Astrocyte of the spinal cord (primary cell): ENCODE measurements at regions not wholly inside any gene's neighbourhood (a gene's known extent, or its start where the extent isn't known, plus 50 kb on each side); places are given as distances from the start of the nearest gene placed in this dataset.

Experiments
- DNase-seq: peaks from one replicate; pipeline ENCODE4 v3.0.0; 2011; ENCODE audit warnings: low read depth, low spot score
- H3K4me3 ChIP-seq: 2 replicates; pipeline ENCODE4 v1.5.1; 2011; ENCODE audit warnings: low read depth, mild to moderate bottlenecking, low read length, moderate library complexity
- in situ Hi-C: cut with HindIII; loops from 2 replicates; pipeline ENCODE4 v1.10.0; 2017; ENCODE audit warnings: low sequenced_read_pairs
- TF ChIP-seq, protein P1 (sequence below): IDR thresholded peaks from 2 replicates; pipeline ENCODE4 v1.5.1; 2012; ENCODE audit warnings: low read depth, mild to moderate bottlenecking, low read length, inconsistent platforms

DNA sequence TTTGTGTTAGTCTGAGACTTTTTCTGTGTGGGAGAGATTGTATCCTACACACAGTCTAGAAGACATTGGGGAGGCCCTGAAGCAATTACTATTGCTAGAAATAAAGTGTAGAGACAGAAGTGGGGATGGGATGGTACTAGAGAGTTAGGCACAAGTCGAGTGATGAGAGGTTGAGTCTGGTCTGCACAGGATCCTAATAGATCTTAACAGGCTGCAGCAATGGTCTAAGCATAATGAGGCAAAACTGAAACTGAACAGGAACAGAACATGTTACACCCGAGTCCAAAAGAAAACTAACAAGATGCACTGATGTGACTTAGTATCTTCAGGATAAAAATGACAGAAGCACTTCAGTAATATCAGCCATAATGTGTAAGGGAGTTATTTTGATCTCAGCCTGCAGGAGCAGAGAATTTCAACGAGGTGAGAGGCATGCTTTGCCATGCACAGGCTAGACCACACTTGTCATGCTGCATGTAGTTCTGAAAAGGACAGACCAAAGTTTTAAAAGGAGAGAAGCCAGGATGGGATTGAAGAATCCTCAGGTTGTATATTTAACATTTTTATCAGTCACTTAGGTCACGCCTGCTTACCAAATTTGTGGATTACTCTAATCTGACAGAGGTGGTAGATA lies 205.8 kb upstream of the BOD1L1 start:
- TF ChIP-seq, protein P1, sequence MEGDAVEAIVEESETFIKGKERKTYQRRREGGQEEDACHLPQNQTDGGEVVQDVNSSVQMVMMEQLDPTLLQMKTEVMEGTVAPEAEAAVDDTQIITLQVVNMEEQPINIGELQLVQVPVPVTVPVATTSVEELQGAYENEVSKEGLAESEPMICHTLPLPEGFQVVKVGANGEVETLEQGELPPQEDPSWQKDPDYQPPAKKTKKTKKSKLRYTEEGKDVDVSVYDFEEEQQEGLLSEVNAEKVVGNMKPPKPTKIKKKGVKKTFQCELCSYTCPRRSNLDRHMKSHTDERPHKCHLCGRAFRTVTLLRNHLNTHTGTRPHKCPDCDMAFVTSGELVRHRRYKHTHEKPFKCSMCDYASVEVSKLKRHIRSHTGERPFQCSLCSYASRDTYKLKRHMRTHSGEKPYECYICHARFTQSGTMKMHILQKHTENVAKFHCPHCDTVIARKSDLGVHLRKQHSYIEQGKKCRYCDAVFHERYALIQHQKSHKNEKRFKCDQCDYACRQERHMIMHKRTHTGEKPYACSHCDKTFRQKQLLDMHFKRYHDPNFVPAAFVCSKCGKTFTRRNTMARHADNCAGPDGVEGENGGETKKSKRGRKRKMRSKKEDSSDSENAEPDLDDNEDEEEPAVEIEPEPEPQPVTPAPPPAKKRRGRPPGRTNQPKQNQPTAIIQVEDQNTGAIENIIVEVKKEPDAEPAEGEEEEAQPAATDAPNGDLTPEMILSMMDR, result no peak
- DNase-seq, result no peak
- no peak overlapping the region for H3K4me3 ChIP-seq
- in situ Hi-C loops, result no loop called here

DNA sequence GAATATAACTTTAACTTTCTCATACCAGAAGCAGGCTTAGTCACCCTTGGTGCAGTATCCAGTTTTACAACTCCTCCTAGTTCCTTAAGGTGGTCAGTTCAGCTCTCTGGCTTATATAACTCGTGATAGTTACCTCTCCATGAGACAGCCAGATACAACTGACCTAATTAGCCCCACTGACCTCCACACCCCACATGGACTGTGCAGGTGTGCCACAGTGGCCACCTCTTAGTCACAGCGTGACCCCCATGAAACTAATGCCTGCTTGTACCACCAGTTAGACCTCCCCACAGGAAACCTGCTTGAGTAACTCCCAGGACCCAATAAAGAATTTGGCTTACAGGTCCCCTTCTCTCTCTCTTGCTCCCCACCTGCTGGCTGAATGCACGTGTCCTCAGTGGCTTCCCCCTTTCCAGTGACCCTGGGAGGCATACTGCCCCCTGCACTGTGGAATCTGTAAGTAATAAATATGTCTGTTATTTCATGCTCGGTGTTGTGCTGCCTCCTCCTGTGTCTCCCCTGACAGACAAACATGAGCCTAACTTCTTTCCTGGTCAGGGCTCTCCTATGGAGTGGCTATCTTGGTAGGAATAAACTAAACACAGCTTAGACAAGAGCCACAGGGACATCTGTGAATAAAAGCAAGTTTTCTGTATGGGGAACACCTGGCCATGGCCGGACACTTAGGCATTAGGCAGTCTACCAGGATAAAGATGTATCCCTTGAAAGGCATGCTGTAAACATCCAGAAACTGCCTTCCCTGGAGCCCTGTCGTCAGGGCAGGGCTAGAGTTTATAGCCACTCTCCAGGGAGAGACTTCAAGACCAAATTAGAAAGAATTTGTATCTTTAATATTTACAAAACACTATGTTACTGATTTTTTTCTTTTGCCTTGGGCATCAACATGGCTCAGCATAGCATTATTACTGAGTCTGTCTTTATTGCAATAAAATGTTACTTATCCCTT lies 209.7 kb upstream of the BOD1L1 start:
- no peak for DNase-seq
- in situ Hi-C loops, result no loop called here
- TF ChIP-seq, protein P1, result no peak
- no peak overlapping the region for H3K4me3 ChIP-seq

DNA sequence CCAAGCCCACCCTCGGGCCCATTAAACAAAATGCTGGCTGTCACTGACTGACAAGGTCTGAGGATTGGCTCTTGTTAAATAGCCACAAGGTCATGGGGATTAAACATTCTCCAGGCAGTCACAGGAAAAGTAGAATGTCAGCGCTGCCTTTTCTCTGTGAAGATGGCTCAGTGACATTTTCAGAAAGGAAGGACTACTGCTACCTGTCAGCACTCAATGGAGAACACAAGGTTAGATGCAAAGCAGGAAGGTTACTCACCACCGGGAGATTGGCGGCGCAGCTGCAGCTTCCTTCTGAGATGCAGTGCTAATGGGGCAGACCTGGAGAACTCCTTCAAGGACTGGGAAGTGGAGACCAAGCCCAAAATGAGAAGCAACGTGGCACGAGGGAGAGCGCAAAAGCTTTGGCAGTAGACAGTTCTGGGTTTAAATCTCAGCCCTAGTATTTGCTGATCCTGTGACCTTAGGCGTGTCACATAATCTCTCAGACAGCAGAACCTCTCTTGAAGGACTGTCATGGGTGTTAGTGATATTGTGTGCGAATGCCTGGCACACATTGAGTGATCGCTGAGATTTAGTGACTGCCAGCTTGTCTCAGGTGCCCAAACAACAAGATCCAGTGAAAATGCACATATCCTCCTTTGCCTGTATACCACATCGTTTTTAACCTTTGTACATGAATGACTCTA lies 213.1 kb upstream of the BOD1L1 start:
- no peak for DNase-seq
- TF ChIP-seq, protein P1, result no peak
- in situ Hi-C loops, result no loop called here
- no peak overlapping the region for H3K4me3 ChIP-seq

DNA sequence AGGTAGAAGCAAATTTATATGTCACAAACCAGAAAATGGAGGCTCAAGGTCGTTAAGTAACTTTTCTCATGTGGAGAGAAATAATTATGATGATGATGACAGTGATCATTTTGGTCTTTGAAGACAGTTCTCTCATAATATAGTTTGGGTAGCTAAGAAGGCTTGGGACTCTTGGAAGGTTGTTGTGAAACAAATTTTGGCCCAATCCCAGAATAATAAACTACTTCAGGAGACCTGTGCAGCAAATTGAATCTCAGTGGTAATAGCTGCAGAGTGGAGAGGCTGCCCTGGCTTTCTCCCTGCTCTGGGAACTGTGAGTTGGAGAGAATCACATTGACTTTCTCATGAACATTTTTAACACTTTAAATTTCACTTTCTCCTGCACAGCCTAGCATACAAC lies 217.2 kb upstream of the BOD1L1 start:
- H3K4me3 ChIP-seq, result no peak overlapping the region
- TF ChIP-seq, protein P1, result no peak
- DNase-seq, result no peak
- in situ Hi-C loops, result no loop called here

DNA sequence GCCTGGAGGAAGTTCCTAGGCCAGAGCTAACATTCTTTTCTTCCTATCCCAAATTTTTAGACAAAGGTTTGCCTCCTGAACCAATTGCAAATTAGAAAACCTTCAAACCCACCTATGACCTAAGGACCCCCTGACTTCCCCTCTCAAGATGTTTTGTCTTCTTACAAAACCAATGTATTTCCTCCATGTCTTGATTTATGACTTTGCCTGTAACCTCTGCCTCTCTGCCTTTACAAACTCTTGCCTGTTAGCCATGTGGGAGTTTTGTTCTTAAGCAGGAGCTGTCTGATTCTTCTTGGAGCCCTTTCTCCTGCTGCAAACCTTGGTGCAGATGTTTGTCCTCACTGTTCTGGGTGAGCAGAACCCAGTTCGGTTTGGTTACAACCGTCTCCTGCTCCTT lies 222.3 kb upstream of the BOD1L1 start:
- no peak overlapping the region for H3K4me3 ChIP-seq
- in situ Hi-C loops, result no loop called here
- TF ChIP-seq, protein P1, result no peak
- DNase-seq, result no peak

DNA sequence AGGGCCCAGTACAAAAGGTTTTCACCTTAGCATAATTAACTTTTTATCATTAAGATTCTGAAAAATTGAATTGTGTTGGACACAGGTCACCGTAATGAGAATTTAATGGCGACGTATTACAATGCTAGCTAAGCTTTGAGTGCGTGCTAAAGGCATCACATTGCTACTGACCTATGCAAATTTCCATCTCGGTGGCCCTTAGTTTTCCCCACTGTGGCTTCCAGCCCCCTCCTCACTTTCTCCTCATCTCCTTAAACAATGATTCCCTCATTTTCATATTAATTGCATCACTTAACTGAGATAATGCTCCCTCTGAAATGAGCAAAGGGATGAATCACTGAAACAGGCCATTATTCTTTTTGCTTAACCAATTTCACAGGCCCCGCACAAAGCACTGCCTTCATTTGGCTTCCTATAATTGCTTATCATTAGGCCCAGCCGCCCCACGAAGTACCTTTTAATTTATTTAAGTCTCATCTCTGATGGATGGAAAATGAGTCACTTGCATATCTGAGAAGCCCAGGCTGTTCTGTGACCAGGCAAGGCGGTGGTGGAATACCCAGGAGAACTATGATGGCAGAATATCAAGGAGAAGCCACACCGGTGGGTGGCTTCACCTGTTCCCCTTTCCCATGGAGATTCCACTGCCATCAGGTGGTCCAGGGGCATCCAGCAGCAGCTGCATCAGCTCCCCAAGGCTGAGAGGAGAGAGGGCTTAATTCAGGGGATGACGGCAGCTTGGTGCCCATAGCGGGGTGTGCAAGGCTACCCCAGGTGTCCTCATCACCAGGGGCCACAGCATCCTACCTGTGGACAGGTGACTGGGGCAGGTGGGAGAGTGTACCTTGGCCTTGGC lies 223.8 kb upstream of the BOD1L1 start:
- in situ Hi-C loops, result no loop called here
- TF ChIP-seq, protein P1, result no peak
- DNase-seq, result no peak
- H3K4me3 ChIP-seq, result no peak overlapping the region
